B cell (primary cell): ENCODE measurements at regions not wholly inside any gene's neighbourhood (a gene's known extent, or its start where the extent isn't known, plus 50 kb on each side); places are given as distances from the start of the nearest gene placed in this dataset.
"Not testable (repeated sequence)": the region's sequence is repeated elsewhere in the genome, so short reads cannot be mapped to it uniquely, and the experiment has no call there.

Experiments
- CTCF ChIP-seq: fragments of 200-600 bp; IDR thresholded peaks from one replicate; pipeline ENCODE4 v1.8.0; 2022; ENCODE audit warnings: antibody characterized with exemption, mild to moderate bottlenecking
- EZH2 ChIP-seq: IDR thresholded peaks from 2 replicates; pipeline ENCODE4 v1.6.1; 2012; ENCODE audit warnings: borderline replicate concordance, low read depth, mild to moderate bottlenecking, moderate library complexity, low read length; ENCODE audit not compliant: insufficient read depth, poor library complexity, severe bottlenecking

- TF ChIP-seq CTCF = peak; percentile 73
- not testable (repeated sequence) for TF ChIP-seq EZH2
These were observed 76.3 kb upstream of the KCNAB1 start for GRCh38 chr3:156043832-156044633.
